Upper lobe of left lung (tissue), 6 donors: ENCODE measurements at regions not wholly inside any gene's neighbourhood (a gene's known extent, or its start where the extent isn't known, plus 50 kb on each side); places are given as distances from the start of the nearest gene placed in this dataset.

Source experiments
- ATAC-seq, 2 donors: fragments of 200-7000 bp; cut with Tn5 transposase; one replicate each; pipeline ENCODE4 v1.9.1; 2022; ENCODE audit warnings: mild to moderate bottlenecking in 2 of 2, moderate library complexity in 2 of 2; ENCODE audit not compliant: low FRiP score in 2 of 2
- DNase-seq, 2 donors: peaks; one replicate each; pipeline ENCODE4 v3.0.0-alpha.2; 2019 to 2020
- H3K27ac ChIP-seq, 4 donors: fragments of 200-600 bp; sonication (generic); one replicate each; pipeline ENCODE4 v1.5.1; 2016 to 2019
- H3K27me3 ChIP-seq, 4 donors: fragments of 200-600 bp; sonication (generic); one replicate each; pipeline ENCODE4 v1.5.1; 2017 to 2019
- H3K36me3 ChIP-seq, 4 donors: fragments of 200-600 bp; sonication (generic); one replicate each; pipeline ENCODE4 v1.5.1; 2016 to 2019
- H3K4me1 ChIP-seq, 4 donors: fragments of 200-600 bp; sonication (generic); one replicate each; pipeline ENCODE4 v1.5.1; 2018 to 2019
- H3K4me3 ChIP-seq, 4 donors: fragments of 200-600 bp; sonication (generic); one replicate each; pipeline ENCODE4 v1.5.1; 2017 to 2019; ENCODE audit warnings: mild to moderate bottlenecking in 2 of 4, moderate library complexity in 1 of 4
- H3K9me3 ChIP-seq, 4 donors: fragments of 200-600 bp; sonication (generic); one replicate each; pipeline ENCODE4 v1.5.1; 2018 to 2019
- EP300 ChIP-seq, 4 donors: sonication (generic); formaldehyde crosslinking; IDR thresholded peaks; one replicate each; pipeline ENCODE4 v1.5.1; 2017; ENCODE audit warnings: antibody characterized with exemption in 4 of 4, control low read depth in 2 of 4
- POLR2A ChIP-seq, 4 donors: fragments of 450-650 bp; IDR thresholded peaks; one replicate each; pipeline ENCODE4 v1.5.1; 2016 to 2017; ENCODE audit warnings: antibody characterized with exemption in 4 of 4, mild to moderate bottlenecking in 2 of 4
- POLR2AphosphoS5 ChIP-seq, 2 donors: sonication (generic); formaldehyde crosslinking; IDR thresholded peaks; one replicate each; pipeline ENCODE4 v1.5.1; 2017; ENCODE audit warnings: antibody characterized with exemption in 2 of 2
- WGBS, 2 donors: methylation state at CpG; one replicate each; pipeline ENCODE4 v1.1.5; 2017 to 2018; 5-methylcytosine and 5-hydroxymethylcytosine counted together
- TF ChIP-seq, protein P1 (sequence below), 6 experiments: fragments of 450-650 bp in 4 of 6; fragments of 200-600 bp in 2 of 6; sonication (generic) in 2 of 6; IDR thresholded peaks; one replicate each; pipeline ENCODE4 v1.5.1; 2016 to 2019; ENCODE audit warnings: antibody characterized with exemption in 6 of 6
- donor health status: DM: no; HTN: no; CAD: no; lungs with moderate emphysema.
- donor health status: DM: no; HTN: yes; CAD: no; lungs with severe emphysema.

DNA sequence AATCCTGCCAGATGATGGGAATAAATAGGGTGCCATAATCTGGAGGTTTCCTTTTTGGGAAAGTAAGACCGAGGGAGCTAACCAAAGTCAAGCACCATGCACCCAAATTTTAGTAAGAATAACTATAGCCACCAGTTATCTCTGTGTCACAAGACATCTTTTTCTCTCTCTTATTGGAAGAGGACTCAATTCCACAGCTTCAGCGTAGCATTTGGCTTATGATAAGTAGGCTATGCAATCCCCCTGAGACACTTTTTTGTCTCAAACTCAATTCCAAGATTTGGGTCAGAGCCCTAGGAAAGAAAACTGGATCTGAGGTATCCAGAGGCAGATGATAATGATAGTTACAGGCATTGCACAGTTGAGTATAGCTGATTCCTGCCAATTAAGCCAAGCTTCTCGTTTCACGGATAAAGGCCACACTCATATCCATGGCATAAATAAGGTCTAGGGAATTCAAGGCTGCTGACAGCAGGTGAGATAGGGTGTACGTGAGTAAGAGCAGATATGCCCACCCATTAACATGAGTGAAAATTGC is 425.2 kb upstream of the CNTNAP2 start:
- no peak for DNase-seq
- WGBS, 2 donors, result 89 to 92% methylated on average over 5 of the region's 5 CpGs

DNA sequence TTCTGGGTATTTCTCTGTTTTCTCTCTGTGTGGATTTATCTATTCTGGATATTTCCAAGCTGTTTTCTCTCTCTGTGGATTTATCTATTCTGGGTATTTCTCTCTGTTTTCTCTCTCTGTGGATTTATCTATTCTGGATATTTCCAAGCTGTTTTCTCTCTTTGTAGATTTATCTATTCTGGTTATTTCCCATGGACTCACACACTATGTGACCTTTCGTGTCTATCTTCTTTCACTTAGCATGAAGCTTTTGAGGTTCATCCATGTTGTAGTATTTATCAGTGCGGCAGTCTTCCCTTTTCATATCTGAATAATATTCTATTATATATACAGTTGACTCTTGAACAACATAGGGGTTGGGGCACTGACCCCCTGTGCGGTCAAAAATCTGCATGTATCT is 435.0 kb upstream of the CNTNAP2 start:
- Histone ChIP-seq H3K36me3 (no peaks in the 10 kb centered on the region), H3K9me3 (no peaks in the 10 kb centered on the region), H3K4me3 (no peak overlapping the region), H3K27me3 (no peaks in the 10 kb centered on the region), H3K27ac (no peak overlapping the region), H3K4me1 (no peaks in the 10 kb centered on the region)
- ATAC-seq, result no peak
- 87 to 88% methylated on average over 3 of the region's 3 CpGs for WGBS, 2 donors
- TF ChIP-seq POLR2A (IDR thresholded peaks at IDR 0.05) (no peak), EP300 (IDR thresholded peaks at IDR 0.05) (no peak), POLR2AphosphoS5 (IDR thresholded peaks at IDR 0.05) (no peak)
- TF ChIP-seq, protein P1, sequence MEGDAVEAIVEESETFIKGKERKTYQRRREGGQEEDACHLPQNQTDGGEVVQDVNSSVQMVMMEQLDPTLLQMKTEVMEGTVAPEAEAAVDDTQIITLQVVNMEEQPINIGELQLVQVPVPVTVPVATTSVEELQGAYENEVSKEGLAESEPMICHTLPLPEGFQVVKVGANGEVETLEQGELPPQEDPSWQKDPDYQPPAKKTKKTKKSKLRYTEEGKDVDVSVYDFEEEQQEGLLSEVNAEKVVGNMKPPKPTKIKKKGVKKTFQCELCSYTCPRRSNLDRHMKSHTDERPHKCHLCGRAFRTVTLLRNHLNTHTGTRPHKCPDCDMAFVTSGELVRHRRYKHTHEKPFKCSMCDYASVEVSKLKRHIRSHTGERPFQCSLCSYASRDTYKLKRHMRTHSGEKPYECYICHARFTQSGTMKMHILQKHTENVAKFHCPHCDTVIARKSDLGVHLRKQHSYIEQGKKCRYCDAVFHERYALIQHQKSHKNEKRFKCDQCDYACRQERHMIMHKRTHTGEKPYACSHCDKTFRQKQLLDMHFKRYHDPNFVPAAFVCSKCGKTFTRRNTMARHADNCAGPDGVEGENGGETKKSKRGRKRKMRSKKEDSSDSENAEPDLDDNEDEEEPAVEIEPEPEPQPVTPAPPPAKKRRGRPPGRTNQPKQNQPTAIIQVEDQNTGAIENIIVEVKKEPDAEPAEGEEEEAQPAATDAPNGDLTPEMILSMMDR (IDR thresholded peaks at IDR 0.05), result no peak
- no peak for DNase-seq

More for the DNA sequence above, 425.2 kb upstream of the CNTNAP2 start:
- no peak for ATAC-seq
- Histone ChIP-seq H3K27ac (no peak overlapping the region), H3K9me3 (no peaks in the 10 kb centered on the region), H3K4me3 (no peak overlapping the region), H3K27me3 (no peaks in the 10 kb centered on the region), H3K36me3 (no peaks in the 10 kb centered on the region), H3K4me1 (no peaks in the 10 kb centered on the region)
- TF ChIP-seq EP300 (IDR thresholded peaks at IDR 0.05), result no peak
- TF ChIP-seq, protein P1 (IDR thresholded peaks at IDR 0.05), result no peak
- TF ChIP-seq POLR2AphosphoS5 (IDR thresholded peaks at IDR 0.05), result no peak
- no peak for TF ChIP-seq POLR2A (IDR thresholded peaks at IDR 0.05)

DNA sequence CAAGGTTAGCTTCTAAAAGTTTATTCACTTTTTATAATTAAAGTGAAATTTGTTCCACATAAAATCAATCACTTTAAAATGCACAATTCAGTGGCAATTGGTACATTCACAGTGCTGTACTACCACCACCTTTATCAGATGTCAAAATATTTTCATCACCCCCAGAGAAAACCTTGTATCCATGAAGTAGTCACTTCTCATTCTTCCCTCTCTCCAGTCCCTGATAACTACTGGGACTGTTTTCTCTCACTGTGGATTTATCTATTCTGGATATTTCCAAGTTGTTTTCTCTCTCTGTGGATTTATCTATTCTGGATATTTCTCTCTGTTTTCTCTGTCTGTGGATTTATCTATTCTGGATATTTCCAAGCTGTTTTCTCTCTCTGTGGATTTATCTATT is 435.4 kb upstream of the CNTNAP2 start:
- no peak for TF ChIP-seq EP300 (IDR thresholded peaks at IDR 0.05)
- TF ChIP-seq, protein P1 (IDR thresholded peaks at IDR 0.05), result no peak
- no peak for TF ChIP-seq POLR2A (IDR thresholded peaks at IDR 0.05)
- TF ChIP-seq POLR2AphosphoS5 (IDR thresholded peaks at IDR 0.05), result no peak
- no peak for ATAC-seq

DNA sequence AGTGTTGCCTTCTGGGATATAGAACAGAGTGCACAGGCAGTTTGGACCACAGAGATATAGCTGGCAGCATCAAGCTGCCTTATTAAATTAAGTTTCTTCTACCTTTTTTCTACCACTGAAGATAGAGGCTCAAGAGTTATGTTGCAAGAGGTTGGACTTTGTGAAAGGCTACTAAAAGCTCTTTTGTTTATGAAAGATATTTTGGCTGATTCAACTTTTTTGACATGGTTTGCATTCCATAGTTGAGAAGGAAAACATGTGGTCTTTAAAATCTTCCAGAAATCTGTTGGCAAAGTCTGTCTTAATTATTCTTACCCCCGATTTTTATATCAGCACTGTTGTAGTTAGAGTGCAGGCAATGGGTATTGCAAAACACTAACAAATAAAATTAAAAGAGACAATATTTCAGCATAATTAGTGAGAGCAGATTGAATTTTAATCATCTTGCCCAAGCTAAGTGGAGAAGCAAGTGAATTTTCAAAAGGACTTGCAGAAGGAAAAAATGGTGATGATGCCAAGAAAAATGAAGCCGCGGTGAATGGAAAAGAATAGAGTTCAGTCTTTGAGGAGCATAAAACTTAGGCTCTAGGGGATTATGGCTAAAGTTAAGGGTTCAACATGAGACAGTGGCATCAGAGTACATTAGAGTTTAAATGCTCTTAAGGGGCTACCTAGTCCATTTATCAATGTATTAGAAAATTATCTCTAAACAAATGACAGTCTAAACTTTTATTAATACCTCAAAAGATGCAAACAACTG is 450.9 kb upstream of the CNTNAP2 start:
- no peak for ATAC-seq
- peaks cover 0 to 5% (median 0%) of the 10 kb centered on the region in 4 donors for H3K9me3 ChIP-seq
- WGBS, 2 donors, result 63 to 75% methylated on average over 3 of the region's 3 CpGs
- no peak for TF ChIP-seq EP300 (IDR thresholded peaks at IDR 0.05)
- TF ChIP-seq POLR2A (IDR thresholded peaks at IDR 0.05), result no peak
- TF ChIP-seq POLR2AphosphoS5 (IDR thresholded peaks at IDR 0.05), result no peak
- TF ChIP-seq, protein P1 (IDR thresholded peaks at IDR 0.05), result no peak
- no peaks in the 10 kb centered on the region for H3K4me1 ChIP-seq
- H3K27ac ChIP-seq, result no peak overlapping the region
- no peak for DNase-seq
- H3K27me3 ChIP-seq, result no peaks in the 10 kb centered on the region
- no peak overlapping the region for H3K4me3 ChIP-seq
- no peaks in the 10 kb centered on the region for H3K36me3 ChIP-seq

More for the DNA sequence above, 435.4 kb upstream of the CNTNAP2 start:
- H3K27me3 ChIP-seq, result no peaks in the 10 kb centered on the region
- no peaks in the 10 kb centered on the region for H3K9me3 ChIP-seq
- H3K4me3 ChIP-seq, result no peak overlapping the region
- H3K27ac ChIP-seq, result no peak overlapping the region
- H3K36me3 ChIP-seq, result no peaks in the 10 kb centered on the region
- no peak for DNase-seq
- no peaks in the 10 kb centered on the region for H3K4me1 ChIP-seq

DNA sequence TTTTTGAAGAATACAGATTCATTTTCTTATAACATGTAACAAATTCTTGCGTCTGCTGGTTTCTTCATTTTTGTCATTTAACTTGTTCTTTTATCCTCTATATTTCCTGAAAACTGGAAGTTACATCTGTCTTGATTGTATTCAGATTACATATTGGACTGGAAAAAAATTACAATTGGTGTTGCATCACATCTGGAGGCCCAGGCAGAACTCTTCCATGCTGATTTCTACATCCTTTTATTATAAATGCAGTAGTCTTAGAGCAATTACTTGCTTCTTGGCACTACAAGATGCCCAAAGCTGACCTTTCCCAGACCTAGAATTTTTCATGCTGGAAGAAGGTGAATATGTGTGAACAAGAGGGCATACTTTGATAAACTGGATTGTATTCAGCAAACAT is 460.9 kb upstream of the CNTNAP2 start:
- Histone ChIP-seq H3K27me3 (no peaks in the 10 kb centered on the region), H3K4me3 (no peak overlapping the region), H3K9me3 (no peaks in the 10 kb centered on the region), H3K4me1 (no peaks in the 10 kb centered on the region), H3K36me3 (no peaks in the 10 kb centered on the region), H3K27ac (no peak overlapping the region)
- ATAC-seq, result no peak
- 85 to 90% methylated on average over 1 of the region's 1 CpG for WGBS, 2 donors
- no peak for TF ChIP-seq POLR2AphosphoS5 (IDR thresholded peaks at IDR 0.05)
- no peak for TF ChIP-seq POLR2A (IDR thresholded peaks at IDR 0.05)
- TF ChIP-seq, protein P1 (IDR thresholded peaks at IDR 0.05), result no peak
- TF ChIP-seq EP300 (IDR thresholded peaks at IDR 0.05), result no peak
- no peak for DNase-seq
